GM06990 (cell line): ENCODE measurements at regions not wholly inside any gene's neighbourhood (a gene's known extent, or its start where the extent isn't known, plus 50 kb on each side); places are given as distances from the start of the nearest gene placed in this dataset.

Experiments
- DNase-seq: peaks from one replicate; pipeline ENCODE4 v3.0.0-alpha.2; 2011; ENCODE audit not compliant: insufficient read length; ENCODE audit errors: extremely low read depth
- H3K27me3 ChIP-seq: replicated peaks from 2 replicates; pipeline ENCODE4 v1.6.0; 2011; ENCODE audit warnings: low read length; ENCODE audit not compliant: control insufficient read depth, insufficient read depth
- H3K36me3 ChIP-seq: 2 replicates; pipeline ENCODE4 v1.5.1; 2011; ENCODE audit warnings: low read length; ENCODE audit not compliant: control insufficient read depth, insufficient read depth
- H3K4me3 ChIP-seq: replicated peaks from 2 replicates; pipeline ENCODE4 v1.5.1; 2011; ENCODE audit warnings: low read depth, mild to moderate bottlenecking, control low read depth, low read length
- CTCF ChIP-seq: IDR thresholded peaks from 2 replicates; pipeline ENCODE4 v1.5.1; 2011; ENCODE audit warnings: low read length, control low read depth, mild to moderate bottlenecking, inconsistent platforms; ENCODE audit not compliant: insufficient read depth, poor library complexity, severe bottlenecking

- no peak for DNase-seq
- Histone ChIP-seq H3K36me3 (no peaks in the 10 kb centered on the region), H3K27me3 (no peaks in the 10 kb centered on the region)
Measured at GRCh38 chr20:19909725-19910124, 107.4 kb upstream of the NAA20 start.

GRCh38 chr20:19911810-19912382 is 105.3 kb upstream of the NAA20 start:
- Histone ChIP-seq H3K27me3 (no peaks in the 10 kb centered on the region), H3K4me3 (no peak overlapping the region), H3K36me3 (no peaks in the 10 kb centered on the region)
- no peak for TF ChIP-seq CTCF
- peak; percentile 43 for DNase-seq

More at GRCh38 chr20:19909725-19910124, 107.4 kb upstream of the NAA20 start:
- no peak for TF ChIP-seq CTCF
- no peak overlapping the region for H3K4me3 ChIP-seq

- no peak overlapping the region for H3K4me3 ChIP-seq
- H3K27me3 ChIP-seq = no peaks in the 10 kb centered on the region
- no peak for DNase-seq
- H3K36me3 ChIP-seq = no peaks in the 10 kb centered on the region
- TF ChIP-seq CTCF = no peak
Measured at GRCh38 chr20:19913349-19913748, 103.8 kb upstream of the NAA20 start.

- TF ChIP-seq CTCF = no peak
- H3K4me3 ChIP-seq = no peak overlapping the region
- no peaks in the 10 kb centered on the region for H3K27me3 ChIP-seq
- DNase-seq = peak; percentile 68
- no peaks in the 10 kb centered on the region for H3K36me3 ChIP-seq
Measured at GRCh38 chr20:19913927-19914614, 103.1 kb upstream of the NAA20 start.

GRCh38 chr20:19915111-19915798 is 101.9 kb upstream of the NAA20 start:
- no peak for TF ChIP-seq CTCF
- Histone ChIP-seq H3K4me3 (no peak overlapping the region), H3K36me3 (no peaks in the 10 kb centered on the region), H3K27me3 (no peaks in the 10 kb centered on the region)
- peak; percentile 56 for DNase-seq
